ENCODE measurements at regions not wholly inside any gene's neighbourhood (a gene's known extent, or its start where the extent isn't known, plus 50 kb on each side); places are given as distances from the start of the nearest gene placed in this dataset.

GRCh38 chr13:104898484-104898883 lies 1637.0 kb downstream of the EFNB2 start:
- DNase-seq: no peak

DNA sequence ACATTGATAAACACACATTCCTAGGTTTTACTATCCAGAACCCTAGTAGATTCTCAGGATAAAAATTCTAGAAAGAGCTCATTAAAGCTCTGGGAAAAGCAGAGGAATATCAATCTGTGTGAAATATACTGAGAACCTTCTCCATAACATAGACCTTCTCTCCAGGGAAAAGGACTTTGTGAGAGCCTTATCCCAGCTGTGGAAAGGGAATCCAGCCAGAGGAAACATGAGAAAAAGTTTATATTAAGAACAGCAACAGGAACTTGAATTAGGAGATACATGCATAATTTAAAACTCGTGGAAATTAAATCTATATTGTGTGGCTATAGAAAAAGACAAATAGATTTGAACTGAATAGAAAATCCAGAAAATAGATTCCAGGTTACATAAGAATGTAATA lies 1639.9 kb downstream of the EFNB2 start:
- DNase-seq: no peak

- no peak for DNase-seq
Measured at GRCh38 chr13:104875038-104875754, 1660.3 kb downstream of the EFNB2 start.

DNA sequence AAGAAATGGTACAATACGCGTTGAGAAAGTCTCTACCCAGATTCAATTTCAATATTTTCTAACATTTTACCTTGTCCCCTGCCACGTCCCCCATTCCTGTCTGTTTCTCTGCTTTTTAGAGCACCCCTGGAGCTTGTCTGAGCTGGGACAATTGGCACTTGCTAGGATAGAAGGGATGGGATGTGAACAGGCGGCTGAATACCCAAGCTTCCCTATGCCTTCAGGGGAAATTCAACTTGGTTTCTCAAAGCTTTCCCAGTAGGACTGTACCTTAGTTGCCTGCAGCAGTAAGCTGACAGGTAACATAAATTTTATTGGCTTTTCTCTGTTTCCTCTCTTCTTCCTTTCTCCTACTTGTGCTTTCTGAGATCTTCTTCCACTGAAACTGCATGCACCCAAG lies 1663.3 kb downstream of the EFNB2 start:
- DNase-seq: no peak

DNA sequence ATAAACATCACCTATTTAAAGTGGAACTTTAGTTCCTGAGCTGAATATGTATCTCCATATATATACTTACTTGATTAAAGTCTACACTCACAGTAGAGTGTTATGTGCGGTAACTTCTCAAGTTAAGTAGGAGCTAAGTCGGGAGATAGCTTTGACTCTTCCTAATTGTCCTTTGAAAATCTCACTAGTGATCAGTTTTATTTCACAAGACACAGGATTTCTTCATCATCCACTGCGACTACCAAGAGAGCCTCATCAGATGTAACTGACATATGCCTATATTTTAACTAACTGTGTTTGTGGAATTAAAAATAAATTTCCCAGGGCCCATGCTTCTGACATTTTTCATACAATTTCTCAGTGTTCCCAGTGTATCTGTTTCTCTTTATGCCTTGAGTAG lies 1664.0 kb downstream of the EFNB2 start:
- no peak for DNase-seq

GRCh38 chr13:104869501-104869900 lies 1666.0 kb downstream of the EFNB2 start:
- DNase-seq: no peak

DNA sequence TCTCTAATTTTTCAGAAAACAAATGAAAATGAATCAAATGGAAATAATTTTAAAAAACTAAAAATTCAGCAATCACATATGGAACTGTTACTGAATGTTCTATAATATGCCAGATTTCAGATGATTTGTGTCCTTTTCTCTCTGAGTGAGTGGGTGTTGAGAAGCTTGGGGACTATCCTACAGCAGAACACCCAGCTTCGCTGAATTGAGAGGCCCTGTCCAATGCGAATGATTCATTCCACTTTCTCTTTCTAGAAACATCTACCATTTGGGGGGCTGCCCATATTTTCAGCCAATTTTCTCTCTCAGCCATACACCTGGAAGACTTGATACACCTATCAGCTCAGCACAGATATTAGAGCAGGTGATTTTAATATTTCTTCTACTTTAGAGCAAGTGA lies 1666.7 kb downstream of the EFNB2 start:
- no peak for DNase-seq

- no peak for DNase-seq
Measured at GRCh38 chr13:104855581-104855980, 1679.9 kb downstream of the EFNB2 start.

- no peak for DNase-seq
Measured at GRCh38 chr13:104854698-104855097, 1680.8 kb downstream of the EFNB2 start.

DNA sequence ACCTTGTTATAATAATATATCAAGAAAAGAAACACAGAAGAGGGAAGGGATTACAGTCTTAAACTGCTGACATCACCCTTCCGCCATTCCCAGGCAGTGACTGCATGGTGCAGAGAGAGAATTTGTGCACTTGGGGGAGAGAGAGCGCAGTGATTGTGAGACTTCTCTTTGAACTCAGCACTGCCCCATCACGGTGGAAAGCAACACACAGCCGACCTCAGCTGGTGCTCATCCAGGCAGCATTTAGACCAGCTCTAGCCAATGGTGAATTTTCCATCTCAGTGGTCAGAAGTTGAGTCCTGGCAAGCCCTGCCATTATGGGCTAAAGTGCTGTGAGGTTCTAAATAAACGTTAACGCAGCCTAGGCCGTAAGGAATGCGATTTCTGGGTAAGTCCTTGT lies 1681.5 kb downstream of the EFNB2 start:
- no peak for DNase-seq

DNA sequence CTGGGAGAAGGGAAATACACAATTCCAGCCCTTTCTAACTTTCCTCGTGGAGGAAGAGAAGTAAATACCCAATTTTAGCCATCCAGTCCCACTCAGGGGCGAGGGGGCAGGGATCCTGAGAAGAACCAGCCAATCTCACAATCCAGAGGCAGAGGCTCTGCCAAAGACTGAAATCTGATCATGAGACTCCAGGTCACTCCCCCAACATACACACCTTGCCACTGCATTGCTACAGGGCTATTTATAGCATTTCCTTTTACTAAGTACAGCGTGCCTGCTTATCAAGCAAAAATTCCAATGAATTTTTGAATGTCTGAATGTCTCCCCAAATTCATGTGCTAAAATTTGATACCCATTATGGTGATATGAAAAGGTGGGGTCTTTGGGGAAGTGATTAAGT lies 1687.5 kb downstream of the EFNB2 start:
- no peak for DNase-seq

GRCh38 chr13:104843401-104843800 lies 1692.1 kb downstream of the EFNB2 start:
- no peak for DNase-seq

GRCh38 chr13:104841110-104841509 lies 1694.4 kb downstream of the EFNB2 start:
- no peak for DNase-seq

DNA sequence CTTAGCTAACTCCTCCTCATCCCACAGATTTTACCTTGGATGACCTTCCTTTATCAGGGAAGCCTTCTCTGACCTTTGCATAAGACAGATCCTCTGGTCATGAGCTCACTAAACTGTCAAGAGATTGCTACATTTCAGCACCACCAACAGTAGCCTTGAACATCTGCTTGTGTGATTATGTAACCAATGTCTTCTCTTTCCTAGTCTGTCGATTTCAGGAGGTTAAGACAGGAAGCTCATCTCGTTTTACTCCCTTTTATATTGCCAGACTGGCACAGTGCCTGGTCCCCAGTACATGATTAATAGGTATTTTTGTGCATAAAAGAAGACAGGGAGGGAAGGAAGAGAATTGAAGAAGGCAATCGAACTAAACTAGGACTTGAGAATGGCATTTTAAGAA lies 1697.7 kb downstream of the EFNB2 start:
- no peak for DNase-seq

GRCh38 chr13:104833221-104833620 lies 1702.2 kb downstream of the EFNB2 start:
- DNase-seq: no peak

GRCh38 chr13:104832231-104832630 lies 1703.2 kb downstream of the EFNB2 start:
- DNase-seq: no peak

DNA sequence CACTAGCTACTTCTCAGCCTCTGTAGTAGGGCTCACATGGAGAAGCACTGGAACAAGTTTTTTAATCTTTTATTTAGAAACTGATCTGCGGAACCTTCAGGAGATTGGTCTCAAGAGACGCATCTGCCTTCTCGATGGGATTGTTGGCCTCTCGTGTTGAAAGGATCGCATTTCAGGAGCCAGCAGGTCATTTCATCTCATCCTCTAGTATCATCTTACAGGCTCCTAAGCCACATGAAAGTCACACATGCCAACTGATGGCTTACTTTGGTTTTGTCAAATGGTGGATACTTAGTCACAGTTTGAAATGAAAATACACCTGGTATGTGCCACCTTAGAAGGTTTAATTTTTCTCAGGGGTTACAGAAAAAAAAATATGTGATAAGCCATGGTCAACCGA lies 1703.6 kb downstream of the EFNB2 start:
- DNase-seq: no peak

GRCh38 chr13:104823709-104824108 lies 1711.8 kb downstream of the EFNB2 start:
- no peak for DNase-seq

DNA sequence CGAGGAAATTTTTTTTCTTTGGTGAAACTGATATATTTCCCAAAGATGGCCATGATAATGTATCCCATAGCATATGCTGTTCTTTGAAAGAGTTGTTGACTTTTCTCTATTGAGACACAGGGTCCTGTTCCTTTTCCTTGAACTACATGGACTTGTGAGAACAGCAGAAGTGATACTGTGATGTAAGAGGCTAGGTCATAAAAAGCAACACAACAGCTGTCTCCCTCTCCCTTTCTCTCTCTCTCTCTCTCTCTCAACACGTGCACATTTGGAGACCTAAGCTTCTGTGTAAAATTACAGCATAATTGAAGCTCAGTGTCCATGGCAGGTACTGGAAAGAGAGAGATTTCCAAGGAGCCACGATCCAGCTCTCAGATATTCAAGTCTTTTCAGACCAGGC lies 1712.4 kb downstream of the EFNB2 start:
- DNase-seq: no peak

GRCh38 chr13:104817271-104817670 lies 1718.2 kb downstream of the EFNB2 start:
- no peak for DNase-seq

- DNase-seq: no peak
Measured at GRCh38 chr13:104816726-104817125, 1718.7 kb downstream of the EFNB2 start.

DNA sequence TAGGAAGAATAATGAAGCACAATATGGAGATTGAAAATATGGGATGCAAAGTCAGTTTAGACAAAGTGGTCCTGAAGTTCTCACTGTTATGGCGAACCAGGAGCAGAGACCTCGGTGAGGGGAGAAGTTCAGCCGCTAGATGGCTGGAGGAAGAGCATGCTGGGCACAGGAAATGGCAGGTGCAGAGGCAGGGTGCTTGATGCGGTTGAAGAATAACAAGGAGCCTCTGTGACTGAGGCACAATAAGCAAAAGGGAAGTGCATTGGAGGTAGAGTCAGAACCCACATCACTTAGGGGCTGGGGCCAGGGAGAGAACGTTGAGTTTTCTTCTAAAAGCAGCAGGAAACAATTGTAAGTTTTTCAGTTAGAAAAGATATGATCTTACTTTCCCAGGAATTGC lies 1725.2 kb downstream of the EFNB2 start:
- no peak for DNase-seq

DNA sequence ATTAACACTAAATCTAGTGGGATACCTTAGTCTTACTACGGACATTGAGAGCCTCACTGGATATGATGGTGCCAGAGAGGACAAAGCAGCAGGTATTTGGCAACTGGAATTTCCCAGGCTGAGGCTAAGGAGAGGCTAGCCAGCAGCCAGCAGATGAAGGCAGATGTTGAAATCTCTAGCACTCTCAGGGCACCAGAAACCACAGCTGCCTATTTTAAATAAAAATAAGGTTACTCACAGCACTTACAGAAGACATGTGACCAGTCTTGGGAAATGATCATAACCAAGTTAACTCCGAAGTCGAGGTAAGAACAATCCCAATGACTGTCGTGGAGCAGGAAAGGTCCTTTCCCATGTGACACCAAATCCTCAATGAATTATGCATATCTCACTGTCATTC lies 1726.0 kb downstream of the EFNB2 start:
- no peak for DNase-seq

GRCh38 chr13:104805346-104805745 lies 1730.1 kb downstream of the EFNB2 start:
- no peak for DNase-seq

DNA sequence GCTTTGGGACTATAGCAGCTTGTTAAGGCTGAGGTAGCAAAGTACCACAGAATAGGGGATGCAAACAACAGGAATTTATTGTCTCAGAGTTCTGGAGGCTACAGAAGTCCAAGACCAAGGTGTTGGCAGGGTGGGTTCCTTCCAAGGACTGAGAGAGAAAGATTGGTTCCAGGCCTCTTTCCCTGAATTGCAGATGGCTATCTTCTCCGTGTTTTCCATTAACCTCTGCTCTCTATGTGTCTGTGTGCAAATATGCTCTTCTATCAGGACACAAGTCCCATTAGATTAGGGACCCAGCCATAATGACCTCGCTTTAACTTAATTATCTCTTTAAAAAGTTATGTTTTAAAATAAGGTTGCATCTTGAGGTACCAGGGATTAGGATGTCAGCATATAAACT lies 1732.9 kb upstream of the SLC10A2 start:
- DNase-seq: no peak

- DNase-seq: no peak
Measured at GRCh38 chr13:104798486-104798885, 1732.3 kb upstream of the SLC10A2 start.

Measured in femur (tissue), 1 donor.